HCT116 (cell line): ENCODE measurements at regions not wholly inside any gene's neighbourhood (a gene's known extent, or its start where the extent isn't known, plus 50 kb on each side); places are given as distances from the start of the nearest gene placed in this dataset.

Experiments
- ATAC-seq: fragments of 200-7000 bp; cut with Tn5 transposase; 2 replicates; pipeline ENCODE4 v1.9.1; 2020; ENCODE audit warnings: mild to moderate bottlenecking, moderate library complexity
- BruUV-seq: library from RNA; stranded (reverse); fragments of 400-500 nt; replicated peaks from 2 replicates; lab custom pipeline; 2021; lab: Mats Ljungman, UMichigan
- CTCF ChIA-PET: fragments of 300-600 bp; sonication (Branson Sonifier 250); formaldehyde crosslinking; loops from one replicate; lab custom pipeline; 2021; ENCODE audit warnings: antibody characterized with exemption; lab: Charles Lee
- POLR2A ChIA-PET: fragments of 300-600, 350-600 bp; sonication (Branson Sonifier 250); formaldehyde crosslinking; loops from one replicate; lab custom pipeline; 2021; ENCODE audit warnings: antibody characterized with exemption; lab: Charles Lee
- RAD21 ChIA-PET, 2 experiments: fragments of 300-600 bp; sonication (Branson Sonifier 250); formaldehyde crosslinking; loops; one replicate each; lab custom pipeline; 2023; ENCODE audit warnings: low total read pairs in 2 of 2; ENCODE audit not compliant: uncharacterized antibody in 2 of 2, unreplicated experiment in 2 of 2, low non-redundant PET in 1 of 2; lab: Charles Lee
- DNase-seq: peaks from one replicate; pipeline ENCODE4 v3.0.0-alpha.2; 2010; ENCODE audit warnings: low read depth, low spot score
- H2AFZ ChIP-seq: fragments of 200-600 bp; shearing (Covaris generic), sonication (generic); 2 replicates; pipeline ENCODE4 v1.6.1; 2017; ENCODE audit warnings: low read depth, mixed run types, mixed read lengths, antibody characterized with exemption, low read length; ENCODE audit not compliant: poor library complexity, severe bottlenecking
- H3K27ac ChIP-seq: 2 replicates; pipeline ENCODE4 v1.5.1; 2012; ENCODE audit warnings: low read depth, low read length
- H3K27me3 ChIP-seq: fragments of 200-600 bp; sonication (generic); 2 replicates; pipeline ENCODE4 v1.6.1; 2016; ENCODE audit warnings: mixed run types, low read length, mixed read lengths; ENCODE audit not compliant: insufficient read depth
- H3K36me3 ChIP-seq, 2 experiments: fragments of 200-500 bp in 1 of 2; fragments of 200-600 bp in 1 of 2; sonication (Bioruptor generic) in 1 of 2; sonication (generic) in 1 of 2; 2 replicates each; pipeline versions ENCODE4 v1.5.1 to v1.6.1; 2014 to 2016; ENCODE audit warnings: low read length in 2 of 2, inconsistent platforms in 1 of 2, mixed read lengths in 1 of 2, mixed run types in 1 of 2; ENCODE audit not compliant: insufficient read depth in 2 of 2, control insufficient read depth in 1 of 2
- H3K4me1 ChIP-seq, 2 experiments: fragments of 200-600 bp in 1 of 2; sonication (generic) in 1 of 2; 2 replicates each; pipeline versions ENCODE4 v1.5.1 to v1.6.1; 2012 to 2017; ENCODE audit warnings: low read length in 2 of 2, inconsistent platforms in 1 of 2, mild to moderate bottlenecking in 1 of 2, mixed read lengths in 1 of 2, mixed run types in 1 of 2, moderate library complexity in 1 of 2; ENCODE audit not compliant: insufficient read depth in 2 of 2, control insufficient read depth in 1 of 2
- H3K4me2 ChIP-seq: fragments of 200-600 bp; sonication (generic); 2 replicates; pipeline ENCODE4 v1.6.1; 2017; ENCODE audit warnings: mixed run types, low read length, mixed read lengths
- H3K4me3 ChIP-seq, 2 experiments: fragments of 200-600 bp in 1 of 2; sonication (generic) in 1 of 2; replicated peaks in 1 of 2; 2 replicates each; pipeline ENCODE4 v1.5.1; 2011 to 2016; ENCODE audit warnings: low read length in 2 of 2, control low read depth in 1 of 2, low read depth in 1 of 2, mild to moderate bottlenecking in 1 of 2, mixed read lengths in 1 of 2, mixed run types in 1 of 2
- H3K79me2 ChIP-seq: fragments of 200-600 bp; sonication (generic); 2 replicates; pipeline ENCODE4 v1.6.1; 2017; ENCODE audit warnings: mild to moderate bottlenecking, mixed run types, low read length, moderate library complexity, mixed read lengths; ENCODE audit not compliant: insufficient read depth
- H3K9ac ChIP-seq: fragments of 200-600 bp; sonication (generic); 2 replicates; pipeline ENCODE4 v1.6.1; 2016; ENCODE audit warnings: low read length, mixed read lengths
- H3K9me2 ChIP-seq: fragments of 200-600 bp; sonication (generic), shearing (Covaris generic); 2 replicates; pipeline ENCODE4 v1.6.1; 2017; ENCODE audit warnings: mixed run types, mild to moderate bottlenecking, moderate library complexity; ENCODE audit not compliant: insufficient read depth
- H3K9me3 ChIP-seq, 2 experiments: fragments of 200-500 bp in 1 of 2; fragments of 200-600 bp in 1 of 2; sonication (Bioruptor generic) in 1 of 2; sonication (generic) in 1 of 2; 2 replicates each; pipeline ENCODE4 v1.6.1; 2014 to 2017; ENCODE audit warnings: low read length in 2 of 2, mixed read lengths in 2 of 2, inconsistent platforms in 1 of 2, low read depth in 1 of 2, mild to moderate bottlenecking in 1 of 2, mixed run types in 1 of 2, moderate library complexity in 1 of 2; ENCODE audit not compliant: control insufficient read depth in 1 of 2, insufficient read depth in 1 of 2
- H4K20me1 ChIP-seq: fragments of 200-600 bp; sonication (generic), shearing (Covaris generic); 2 replicates; pipeline ENCODE4 v1.6.1; 2017; ENCODE audit warnings: mixed run types, mild to moderate bottlenecking, moderate library complexity; ENCODE audit not compliant: insufficient read depth
- CBX3 ChIP-seq: IDR thresholded peaks from 2 replicates; pipeline ENCODE4 v1.6.1; 2012; ENCODE audit warnings: low read depth
- EGR1 ChIP-seq: IDR thresholded peaks from 2 replicates; pipeline ENCODE4 v1.6.1; 2012; ENCODE audit warnings: low read depth
- ELF1 ChIP-seq: IDR thresholded peaks from 2 replicates; pipeline ENCODE4 v1.6.1; 2012; ENCODE audit warnings: low read depth, borderline replicate concordance
- EZH2 ChIP-seq: fragments of 200-600 bp; sonication (generic); IDR thresholded peaks from 2 replicates; pipeline ENCODE4 v1.6.1; 2017; ENCODE audit warnings: antibody characterized with exemption, mixed run types
- EZH2phosphoT487 ChIP-seq: fragments of 200-600 bp; IDR thresholded peaks from 2 replicates; pipeline ENCODE4 v1.6.1; 2018; ENCODE audit warnings: antibody characterized with exemption, borderline replicate concordance
- FOSL1 ChIP-seq: IDR thresholded peaks from 2 replicates; pipeline ENCODE4 v1.6.1; 2012; ENCODE audit warnings: low read depth
- POLR2A ChIP-seq: IDR thresholded peaks from 2 replicates; pipeline ENCODE4 v1.7.0; 2011; ENCODE audit warnings: borderline replicate concordance; ENCODE audit not compliant: insufficient read depth, insufficient read length; ENCODE audit errors: extremely low read depth
- POLR2AphosphoS5 ChIP-seq: IDR thresholded peaks from 2 replicates; pipeline ENCODE4 v1.6.1; 2011; ENCODE audit warnings: mild to moderate bottlenecking, low read depth, low read length, moderate library complexity
- RAD21 ChIP-seq: IDR thresholded peaks from 2 replicates; pipeline ENCODE4 v1.6.1; 2012; ENCODE audit warnings: low read depth, mild to moderate bottlenecking
- SIN3A ChIP-seq: IDR thresholded peaks from 2 replicates; pipeline ENCODE4 v1.6.1; 2012; ENCODE audit warnings: low read depth
- SP1 ChIP-seq: IDR thresholded peaks from 2 replicates; pipeline ENCODE4 v1.6.1; 2012; ENCODE audit warnings: low read depth
- SRF ChIP-seq: IDR thresholded peaks from 2 replicates; pipeline ENCODE4 v1.6.1; 2012; ENCODE audit warnings: low read depth
- TCF7L2 ChIP-seq: IDR thresholded peaks from 2 replicates; pipeline ENCODE4 v1.7.0; 2011; ENCODE audit warnings: borderline replicate concordance, inconsistent platforms; ENCODE audit not compliant: insufficient read depth, insufficient read length; ENCODE audit errors: extremely low read depth
- YY1 ChIP-seq: IDR thresholded peaks from 2 replicates; pipeline ENCODE4 v1.6.1; 2011; ENCODE audit warnings: low read length, low read depth, moderate library complexity, mild to moderate bottlenecking; ENCODE audit not compliant: insufficient replicate concordance; ENCODE audit errors: extremely low read depth
- ZNF274 ChIP-seq: fragments of 200-500 bp; sonication (Bioruptor generic); IDR thresholded peaks from 2 replicates; pipeline ENCODE4 v1.6.1; 2014; ENCODE audit warnings: mild to moderate bottlenecking, low read depth, low read length, inconsistent platforms
- intact Hi-C: fragments of 100-400 bp; cut with micrococcal nuclease; formaldehyde crosslinking; loops from 2 replicates; pipeline ENCODE4 v1.10.0; 2022

GRCh38 chr3:140765246-140765645 lies 87.4 kb downstream of the TRIM42 start:
- CTCF ChIA-PET, result no interaction called here
- no peaks in the 10 kb centered on the region for H3K36me3 ChIP-seq

GRCh38 chr3:140766465-140766864 lies 88.6 kb downstream of the TRIM42 start:
- intact Hi-C loops, result no loop called here
- H3K4me3 ChIP-seq, result no peak overlapping the region
- ChIA-PET POLR2A (no interaction called here), RAD21 (no interaction called here), CTCF (no interaction called here)
- TF ChIP-seq TCF7L2, result no peak
- no peak for TF ChIP-seq CBX3
- no peak for TF ChIP-seq SRF
- TF ChIP-seq SP1, result no peak
- no peak for TF ChIP-seq FOSL1
- no peak for TF ChIP-seq ELF1
- H2AFZ ChIP-seq, result no peak overlapping the region
- peaks cover 29% of the 10 kb centered on the region; the same call in 1 of the 2 replicates for H3K27me3 ChIP-seq
- no peak overlapping the region for H3K4me2 ChIP-seq
- no peak for DNase-seq
- no peaks in the 10 kb centered on the region for H3K9me3 ChIP-seq
- BruUV-seq, result no TSS peak
- no peaks in the 10 kb centered on the region for H3K79me2 ChIP-seq
- no peak overlapping the region for H3K27ac ChIP-seq
- H3K36me3 ChIP-seq, result no peaks in the 10 kb centered on the region
- no peak overlapping the region for H3K9ac ChIP-seq
- no peaks in the 10 kb centered on the region for H3K4me1 ChIP-seq
- no peaks in the 10 kb centered on the region for H4K20me1 ChIP-seq
- no peak for ATAC-seq
- no peaks in the 10 kb centered on the region for H3K9me2 ChIP-seq

More at GRCh38 chr3:140765246-140765645, 87.4 kb downstream of the TRIM42 start:
- TF ChIP-seq EZH2, result no peak
- no peak for TF ChIP-seq RAD21
- TF ChIP-seq EZH2phosphoT487, result no peak
- no peak for TF ChIP-seq FOSL1
- TF ChIP-seq POLR2AphosphoS5, result no peak
- TF ChIP-seq POLR2A, result no peak
- TF ChIP-seq EGR1, result no peak
- no peak for TF ChIP-seq SIN3A
- no peak for TF ChIP-seq CBX3
- TF ChIP-seq ZNF274, result no peak
- TF ChIP-seq YY1, result no peak
- TF ChIP-seq, all 23 proteins: peak for 0
- POLR2A ChIA-PET, result no interaction called here
- no TSS peak for BruUV-seq
- Histone ChIP-seq H3K9me2 (no peaks in the 10 kb centered on the region), H2AFZ (no peak overlapping the region), H4K20me1 (no peaks in the 10 kb centered on the region), H3K27ac (no peak overlapping the region), H3K9me3 (no peaks in the 10 kb centered on the region), H3K4me1 (no peaks in the 10 kb centered on the region), H3K4me3 (no peak overlapping the region), H3K4me2 (no peak overlapping the region), H3K79me2 (no peaks in the 10 kb centered on the region), H3K27me3 (peaks cover 29% of the 10 kb centered on the region; the same call in 1 of the 2 replicates), H3K9ac (no peak overlapping the region)
- intact Hi-C loops, result no loop called here
- ATAC-seq (no peak), DNase-seq (no peak)
- RAD21 ChIA-PET, result no interaction called here
